NOMO-1 treated with dmso at 0.1 percent for 144 hours (cell line): ENCODE measurements at regions not wholly inside any gene's neighbourhood (a gene's known extent, or its start where the extent isn't known, plus 50 kb on each side); places are given as distances from the start of the nearest gene placed in this dataset.

Source experiments
- DNase-seq: peaks from one replicate; lab custom pipeline; 2025; ENCODE audit not compliant: unreplicated experiment; lab: John Stamatoyannopoulos, UW

GRCh38 chr15:95536638-95537037 lies 793.9 kb upstream of the NR2F2 start:
- DNase-seq, result no peak

- no peak for DNase-seq
Observed at GRCh38 chr15:95538693-95539092, 791.8 kb upstream of the NR2F2 start.

GRCh38 chr15:95541301-95541700 lies 789.2 kb upstream of the NR2F2 start:
- no peak for DNase-seq

GRCh38 chr15:95549168-95549738 lies 781.2 kb upstream of the NR2F2 start:
- DNase-seq, result no peak

- DNase-seq, result no peak
Observed at GRCh38 chr15:95550702-95551101, 779.8 kb upstream of the NR2F2 start.

GRCh38 chr15:95556225-95556624 lies 774.3 kb upstream of the NR2F2 start:
- no peak for DNase-seq

- no peak for DNase-seq
Observed at GRCh38 chr15:95556866-95557225, 773.7 kb upstream of the NR2F2 start.

- DNase-seq, result no peak
Observed at GRCh38 chr15:95557226-95558046, 773.1 kb upstream of the NR2F2 start.

- no peak for DNase-seq
Observed at GRCh38 chr15:95558131-95558530, 772.4 kb upstream of the NR2F2 start.

GRCh38 chr15:95558916-95559315 lies 771.6 kb upstream of the NR2F2 start:
- no peak for DNase-seq

GRCh38 chr15:95559875-95560394 lies 770.6 kb upstream of the NR2F2 start:
- no peak for DNase-seq

GRCh38 chr15:95561463-95561862 lies 769.0 kb upstream of the NR2F2 start:
- DNase-seq, result no peak

- DNase-seq, result no peak
Observed at GRCh38 chr15:95563634-95564033, 766.9 kb upstream of the NR2F2 start.

GRCh38 chr15:95565016-95565600 lies 765.4 kb upstream of the NR2F2 start:
- no peak for DNase-seq

GRCh38 chr15:95565690-95566089 lies 764.8 kb upstream of the NR2F2 start:
- DNase-seq, result no peak

- DNase-seq, result no peak
Observed at GRCh38 chr15:95567686-95568085, 762.8 kb upstream of the NR2F2 start.

- no peak for DNase-seq
Observed at GRCh38 chr15:95574053-95574452, 756.4 kb upstream of the NR2F2 start.

GRCh38 chr15:95577927-95578326 lies 752.6 kb upstream of the NR2F2 start:
- DNase-seq, result no peak

GRCh38 chr15:95580121-95580520 lies 750.4 kb upstream of the NR2F2 start:
- no peak for DNase-seq

GRCh38 chr15:95581595-95581994 lies 748.9 kb upstream of the NR2F2 start:
- no peak for DNase-seq

- no peak for DNase-seq
Observed at GRCh38 chr15:95584088-95584487, 746.4 kb upstream of the NR2F2 start.

GRCh38 chr15:95588056-95588455 lies 742.4 kb upstream of the NR2F2 start:
- no peak for DNase-seq
